ENCODE measurements at regions not wholly inside any gene's neighbourhood (a gene's known extent, or its start where the extent isn't known, plus 50 kb on each side); places are given as distances from the start of the nearest gene placed in this dataset.

DNA sequence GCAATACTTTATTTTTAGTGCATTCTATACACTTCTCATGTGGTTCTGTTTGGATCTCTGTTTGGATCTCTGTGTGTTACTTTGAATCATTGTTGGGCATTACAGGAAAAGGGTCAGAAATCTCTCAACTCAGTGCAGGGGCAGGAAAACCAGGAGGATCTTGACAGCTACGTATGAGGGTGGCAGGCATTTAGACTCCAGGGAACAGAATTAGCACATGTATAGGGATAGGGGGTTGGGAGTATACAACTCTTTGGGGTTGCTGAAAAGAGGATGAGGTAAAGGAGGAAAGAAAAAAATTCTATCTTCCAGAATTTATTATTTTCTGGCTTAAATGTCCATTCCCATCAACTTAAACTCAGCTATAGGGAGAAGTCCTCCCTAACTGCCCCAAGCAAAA is 59.4 kb upstream of the MKI67 start:
- TF ChIP-seq, protein P1, sequence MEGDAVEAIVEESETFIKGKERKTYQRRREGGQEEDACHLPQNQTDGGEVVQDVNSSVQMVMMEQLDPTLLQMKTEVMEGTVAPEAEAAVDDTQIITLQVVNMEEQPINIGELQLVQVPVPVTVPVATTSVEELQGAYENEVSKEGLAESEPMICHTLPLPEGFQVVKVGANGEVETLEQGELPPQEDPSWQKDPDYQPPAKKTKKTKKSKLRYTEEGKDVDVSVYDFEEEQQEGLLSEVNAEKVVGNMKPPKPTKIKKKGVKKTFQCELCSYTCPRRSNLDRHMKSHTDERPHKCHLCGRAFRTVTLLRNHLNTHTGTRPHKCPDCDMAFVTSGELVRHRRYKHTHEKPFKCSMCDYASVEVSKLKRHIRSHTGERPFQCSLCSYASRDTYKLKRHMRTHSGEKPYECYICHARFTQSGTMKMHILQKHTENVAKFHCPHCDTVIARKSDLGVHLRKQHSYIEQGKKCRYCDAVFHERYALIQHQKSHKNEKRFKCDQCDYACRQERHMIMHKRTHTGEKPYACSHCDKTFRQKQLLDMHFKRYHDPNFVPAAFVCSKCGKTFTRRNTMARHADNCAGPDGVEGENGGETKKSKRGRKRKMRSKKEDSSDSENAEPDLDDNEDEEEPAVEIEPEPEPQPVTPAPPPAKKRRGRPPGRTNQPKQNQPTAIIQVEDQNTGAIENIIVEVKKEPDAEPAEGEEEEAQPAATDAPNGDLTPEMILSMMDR (IDR thresholded peaks at IDR 0.05; ENCODE audit: low read depth, low read length, poor library complexity, severe bottlenecking): no peak
- no peak for TF ChIP-seq EZH2phosphoT487 (IDR thresholded peaks at IDR 0.05; ENCODE audit: borderline replicate concordance, low read length)

All from DOHH2 (cell line).